Bronchial epithelial cell (primary cell): ENCODE measurements at regions not wholly inside any gene's neighbourhood (a gene's known extent, or its start where the extent isn't known, plus 50 kb on each side); places are given as distances from the start of the nearest gene placed in this dataset.

Source experiments
- DNase-seq: peaks from one replicate; pipeline ENCODE4 v3.0.0-alpha.2; 2010; ENCODE audit warnings: low read depth
- FAIRE-seq: peaks from 2 replicates; lab custom pipeline; 2011; peaks lifted over from hg19 to GRCh38; lab: Jason Lieb, UNC
- H3K27me3 ChIP-seq: 2 replicates; pipeline ENCODE4 v1.5.1; 2011; ENCODE audit warnings: low read length; ENCODE audit not compliant: control insufficient read depth, insufficient read depth
- H3K36me3 ChIP-seq: 2 replicates; pipeline ENCODE4 v1.5.1; 2011; ENCODE audit warnings: low read length; ENCODE audit not compliant: control insufficient read depth, insufficient read depth
- H3K4me3 ChIP-seq: 2 replicates; pipeline ENCODE4 v1.5.1; 2011; ENCODE audit warnings: mild to moderate bottlenecking, low read depth, low read length, control low read depth
- TF ChIP-seq, protein P1 (sequence below): IDR thresholded peaks from 2 replicates; pipeline ENCODE4 v1.5.1; 2011; ENCODE audit warnings: mild to moderate bottlenecking, moderate library complexity, low read length, control low read depth, inconsistent platforms; ENCODE audit not compliant: insufficient read depth, severe bottlenecking

DNA sequence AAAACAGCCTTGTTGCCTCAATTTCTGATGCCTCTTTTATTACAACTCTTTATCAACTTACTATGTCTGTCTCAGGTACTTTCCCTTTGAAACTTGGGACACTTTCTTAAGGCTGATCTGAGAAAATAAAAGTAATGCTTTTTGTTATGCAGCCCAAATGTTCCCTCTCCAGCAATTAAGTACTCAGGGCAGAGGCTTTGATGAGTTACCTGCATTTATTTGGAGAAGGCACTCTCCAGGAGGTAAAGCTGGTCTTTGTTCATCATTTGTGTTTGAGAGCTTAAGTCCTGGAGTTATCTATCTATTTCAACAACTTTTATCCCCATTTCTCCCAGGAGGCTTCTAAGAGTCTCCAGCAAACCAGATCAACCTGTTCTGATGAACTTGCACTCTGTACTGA lies 259.2 kb downstream of the ASXL3 start:
- TF ChIP-seq, protein P1, sequence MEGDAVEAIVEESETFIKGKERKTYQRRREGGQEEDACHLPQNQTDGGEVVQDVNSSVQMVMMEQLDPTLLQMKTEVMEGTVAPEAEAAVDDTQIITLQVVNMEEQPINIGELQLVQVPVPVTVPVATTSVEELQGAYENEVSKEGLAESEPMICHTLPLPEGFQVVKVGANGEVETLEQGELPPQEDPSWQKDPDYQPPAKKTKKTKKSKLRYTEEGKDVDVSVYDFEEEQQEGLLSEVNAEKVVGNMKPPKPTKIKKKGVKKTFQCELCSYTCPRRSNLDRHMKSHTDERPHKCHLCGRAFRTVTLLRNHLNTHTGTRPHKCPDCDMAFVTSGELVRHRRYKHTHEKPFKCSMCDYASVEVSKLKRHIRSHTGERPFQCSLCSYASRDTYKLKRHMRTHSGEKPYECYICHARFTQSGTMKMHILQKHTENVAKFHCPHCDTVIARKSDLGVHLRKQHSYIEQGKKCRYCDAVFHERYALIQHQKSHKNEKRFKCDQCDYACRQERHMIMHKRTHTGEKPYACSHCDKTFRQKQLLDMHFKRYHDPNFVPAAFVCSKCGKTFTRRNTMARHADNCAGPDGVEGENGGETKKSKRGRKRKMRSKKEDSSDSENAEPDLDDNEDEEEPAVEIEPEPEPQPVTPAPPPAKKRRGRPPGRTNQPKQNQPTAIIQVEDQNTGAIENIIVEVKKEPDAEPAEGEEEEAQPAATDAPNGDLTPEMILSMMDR: no peak
- no peak overlapping the region for H3K4me3 ChIP-seq
- FAIRE-seq: no peak

DNA sequence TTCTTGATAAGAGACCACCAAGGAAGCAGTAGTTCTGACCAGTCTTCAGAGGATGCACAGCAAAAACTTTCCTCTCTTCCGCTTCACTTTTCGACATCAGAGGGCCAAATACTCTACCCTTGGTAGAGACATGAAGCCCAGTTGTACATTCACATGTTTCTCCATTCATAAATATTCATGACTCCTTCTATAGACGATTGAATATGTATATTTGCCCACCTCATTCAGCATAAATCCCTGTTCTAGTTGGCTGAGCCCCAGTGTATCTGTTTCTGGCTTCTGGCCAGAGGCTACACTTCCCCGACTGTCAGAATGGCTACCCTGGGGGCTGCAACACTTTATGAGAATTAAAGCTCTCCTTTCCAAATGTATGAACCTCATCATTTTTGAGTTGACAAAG lies 258.5 kb downstream of the ASXL3 start:
- TF ChIP-seq, protein P1: no peak
- no peaks in the 10 kb centered on the region for H3K36me3 ChIP-seq
- DNase-seq (no peak), FAIRE-seq (no peak)
- H3K4me3 ChIP-seq: no peak overlapping the region
- H3K27me3 ChIP-seq: peaks cover 2% of the 10 kb centered on the region

More for the DNA sequence above, 259.2 kb downstream of the ASXL3 start:
- DNase-seq: no peak
- no peaks in the 10 kb centered on the region for H3K36me3 ChIP-seq
- H3K27me3 ChIP-seq: peaks cover 2% of the 10 kb centered on the region

DNA sequence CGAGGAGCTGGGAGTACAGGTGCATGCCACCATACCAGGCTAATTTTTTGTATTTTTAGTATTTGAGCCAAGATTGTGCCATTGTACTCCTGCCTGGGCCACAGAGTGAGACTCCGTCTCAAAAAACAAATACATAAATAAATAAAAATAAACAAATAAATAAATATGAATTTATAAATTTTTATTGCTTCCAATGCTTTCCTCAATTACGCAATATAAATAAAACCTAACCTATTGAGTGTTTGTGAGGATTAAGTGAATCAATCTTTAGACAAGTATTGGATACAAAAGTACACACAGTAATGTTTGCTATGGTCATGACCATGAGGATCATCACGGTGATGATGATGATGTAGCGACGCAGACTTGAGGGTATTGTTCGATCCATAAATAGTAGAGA lies 257.4 kb downstream of the ASXL3 start:
- H3K36me3 ChIP-seq: no peaks in the 10 kb centered on the region
- peaks cover 2% of the 10 kb centered on the region for H3K27me3 ChIP-seq
- DNase-seq: no peak
- TF ChIP-seq, protein P1: no peak
- FAIRE-seq: no peak
- no peak overlapping the region for H3K4me3 ChIP-seq

DNA sequence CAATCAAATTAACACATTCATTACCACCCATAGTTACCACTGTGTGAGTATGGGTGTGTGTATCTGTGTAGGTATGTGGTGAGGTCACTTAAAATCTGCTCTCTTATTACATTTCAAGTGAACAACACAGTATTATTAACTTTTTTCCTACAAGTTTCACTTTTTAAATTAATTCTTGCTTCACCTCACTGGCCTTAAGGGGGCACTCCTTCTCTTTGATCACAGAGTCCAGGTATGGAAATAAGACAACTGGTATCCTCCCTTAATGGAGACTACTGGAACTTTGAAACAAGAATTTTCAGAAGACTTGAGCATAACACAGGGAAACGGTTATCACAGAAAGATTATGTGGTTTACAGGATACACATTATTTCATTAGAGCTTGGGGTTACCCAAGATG lies 255.8 kb downstream of the ASXL3 start:
- DNase-seq (no peak), FAIRE-seq (no peak)
- TF ChIP-seq, protein P1: no peak
- H3K36me3 ChIP-seq: no peaks in the 10 kb centered on the region
- H3K4me3 ChIP-seq: no peak overlapping the region
- H3K27me3 ChIP-seq: peaks cover 2% of the 10 kb centered on the region

DNA sequence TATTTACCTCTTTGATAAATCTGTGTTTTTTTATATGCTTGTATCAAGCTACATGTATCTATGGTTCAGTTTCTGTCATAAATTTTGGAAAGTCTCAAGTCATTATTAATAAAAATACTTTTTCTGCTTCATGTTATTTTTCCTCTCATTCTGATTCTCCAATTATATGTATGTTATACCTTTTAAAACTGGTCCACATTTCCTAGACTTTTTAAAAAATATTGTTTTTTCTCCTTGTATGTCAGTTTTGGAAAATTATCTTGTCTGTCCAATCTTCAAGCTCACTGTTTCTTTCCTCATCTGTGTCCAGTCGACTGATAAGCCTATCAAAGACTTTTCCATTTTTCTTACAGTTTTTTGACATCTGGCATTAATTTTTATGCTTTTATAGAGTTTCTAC lies 253.4 kb downstream of the ASXL3 start:
- DNase-seq (no peak), FAIRE-seq (no peak)
- TF ChIP-seq, protein P1: no peak
- Histone ChIP-seq H3K4me3 (no peak overlapping the region), H3K27me3 (peaks cover 2% of the 10 kb centered on the region), H3K36me3 (no peaks in the 10 kb centered on the region)

DNA sequence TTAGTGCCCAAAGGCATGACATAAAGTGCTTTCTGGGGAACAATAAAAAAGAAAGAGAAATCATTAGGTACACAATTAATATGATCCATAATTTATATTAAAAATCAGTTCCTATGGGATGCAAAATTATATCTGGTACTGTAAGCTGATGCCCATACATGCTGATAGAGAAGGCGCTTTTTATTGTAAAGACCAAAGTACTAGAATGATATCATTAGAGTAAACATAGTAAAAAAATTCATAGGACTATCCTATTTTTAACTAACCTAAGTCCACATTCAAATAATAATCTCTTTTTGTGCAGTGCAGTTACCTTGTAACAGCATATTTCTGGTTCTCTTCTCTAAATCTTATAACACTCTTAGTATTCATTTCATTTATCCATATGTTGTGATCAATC lies 252.2 kb downstream of the ASXL3 start:
- no peak for DNase-seq
- H3K4me3 ChIP-seq: no peak overlapping the region
- TF ChIP-seq, protein P1: no peak

More for the DNA sequence above, 252.2 kb downstream of the ASXL3 start:
- no peak for FAIRE-seq
- no peaks in the 10 kb centered on the region for H3K27me3 ChIP-seq
- no peaks in the 10 kb centered on the region for H3K36me3 ChIP-seq
